C4-2B (cell line): ENCODE measurements at regions not wholly inside any gene's neighbourhood (a gene's known extent, or its start where the extent isn't known, plus 50 kb on each side); places are given as distances from the start of the nearest gene placed in this dataset.

ENCODE experiments used
- CTCF ChIP-seq: fragments of 450-650 bp; conservative IDR thresholded peaks from 2 replicates; pipeline ENCODE4 v1.5.1; 2017; ENCODE audit warnings: mild to moderate bottlenecking
- ZFX ChIP-seq: fragments of 450-650 bp; IDR thresholded peaks from 2 replicates; pipeline ENCODE4 v1.6.1; 2017

DNA sequence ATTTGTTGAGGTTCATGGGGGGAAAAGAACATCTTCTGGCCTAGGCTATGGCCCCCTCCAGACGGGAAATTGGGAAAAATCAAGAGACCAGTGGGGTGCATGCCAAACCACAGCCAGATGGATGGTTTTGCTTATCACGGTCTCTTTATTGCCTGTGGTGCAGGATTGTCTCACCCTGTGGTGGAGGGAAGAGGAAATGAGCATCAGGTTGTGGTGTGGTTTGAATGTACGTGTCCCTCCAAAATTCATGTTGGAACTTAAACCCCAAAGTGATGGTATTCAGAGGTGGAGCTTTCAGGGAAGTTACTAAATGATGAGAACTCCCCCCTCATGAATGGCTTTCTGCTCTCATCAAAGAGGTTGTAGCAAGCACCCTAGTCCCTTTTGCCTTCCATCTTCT, 525.7 kb downstream of the NPHP4 start:
- no peak for TF ChIP-seq CTCF
- TF ChIP-seq ZFX: no peak
